Sigmoid colon (tissue), 4 donors: ENCODE measurements at regions not wholly inside any gene's neighbourhood (a gene's known extent, or its start where the extent isn't known, plus 50 kb on each side); places are given as distances from the start of the nearest gene placed in this dataset.

Source experiments
- CTCF ChIP-seq, 4 experiments: fragments of 450-650 bp in 3 of 4; fragments of 200-600 bp in 1 of 4; IDR thresholded peaks; one replicate each; pipeline ENCODE4 v1.5.1; 2016 to 2019; ENCODE audit warnings: antibody characterized with exemption in 4 of 4, mild to moderate bottlenecking in 3 of 4, moderate library complexity in 2 of 4
- POLR2AphosphoS5 ChIP-seq, 4 donors: sonication (generic); formaldehyde crosslinking; IDR thresholded peaks; one replicate each; pipeline ENCODE4 v1.6.1; 2017; ENCODE audit warnings: antibody characterized with exemption in 4 of 4

DNA sequence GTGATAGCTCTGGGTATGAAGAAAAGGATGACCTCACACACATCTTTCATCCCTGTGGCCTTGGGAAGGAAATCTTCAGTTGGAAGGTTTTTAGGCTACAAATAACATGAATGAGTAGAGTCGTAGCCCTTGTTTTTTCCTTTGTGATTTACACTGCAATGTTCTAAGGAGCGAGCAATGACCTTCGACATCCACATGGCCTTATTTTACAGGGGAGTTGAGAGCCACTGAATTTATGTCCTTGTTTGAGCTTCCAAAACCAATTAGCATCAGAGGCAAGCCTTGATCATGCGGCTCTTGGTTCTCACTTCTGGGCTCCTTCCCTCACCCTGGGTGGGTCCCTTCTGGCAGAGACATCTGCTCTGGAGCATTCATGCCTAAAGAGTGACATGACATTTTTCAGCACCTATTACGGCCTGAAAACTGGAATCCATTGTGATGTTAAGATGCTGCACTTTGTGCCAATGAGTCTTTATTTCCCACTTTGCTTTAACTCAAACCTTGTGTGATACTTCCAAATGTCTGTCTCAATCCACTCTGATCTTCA, 70.5 kb upstream of the RUNX1 start:
- no peak for TF ChIP-seq CTCF (IDR thresholded peaks at IDR 0.05)
- no peak for TF ChIP-seq POLR2AphosphoS5 (IDR thresholded peaks at IDR 0.05)
